CD4-positive, alpha-beta T cell treated with Interleukin-21 for 1 hour (primary cell): ENCODE measurements at regions not wholly inside any gene's neighbourhood (a gene's known extent, or its start where the extent isn't known, plus 50 kb on each side); places are given as distances from the start of the nearest gene placed in this dataset.

Experiments used
- DNase-seq: peaks from one replicate; pipeline ENCODE4 v3.0.0-alpha.2; 2020

DNA sequence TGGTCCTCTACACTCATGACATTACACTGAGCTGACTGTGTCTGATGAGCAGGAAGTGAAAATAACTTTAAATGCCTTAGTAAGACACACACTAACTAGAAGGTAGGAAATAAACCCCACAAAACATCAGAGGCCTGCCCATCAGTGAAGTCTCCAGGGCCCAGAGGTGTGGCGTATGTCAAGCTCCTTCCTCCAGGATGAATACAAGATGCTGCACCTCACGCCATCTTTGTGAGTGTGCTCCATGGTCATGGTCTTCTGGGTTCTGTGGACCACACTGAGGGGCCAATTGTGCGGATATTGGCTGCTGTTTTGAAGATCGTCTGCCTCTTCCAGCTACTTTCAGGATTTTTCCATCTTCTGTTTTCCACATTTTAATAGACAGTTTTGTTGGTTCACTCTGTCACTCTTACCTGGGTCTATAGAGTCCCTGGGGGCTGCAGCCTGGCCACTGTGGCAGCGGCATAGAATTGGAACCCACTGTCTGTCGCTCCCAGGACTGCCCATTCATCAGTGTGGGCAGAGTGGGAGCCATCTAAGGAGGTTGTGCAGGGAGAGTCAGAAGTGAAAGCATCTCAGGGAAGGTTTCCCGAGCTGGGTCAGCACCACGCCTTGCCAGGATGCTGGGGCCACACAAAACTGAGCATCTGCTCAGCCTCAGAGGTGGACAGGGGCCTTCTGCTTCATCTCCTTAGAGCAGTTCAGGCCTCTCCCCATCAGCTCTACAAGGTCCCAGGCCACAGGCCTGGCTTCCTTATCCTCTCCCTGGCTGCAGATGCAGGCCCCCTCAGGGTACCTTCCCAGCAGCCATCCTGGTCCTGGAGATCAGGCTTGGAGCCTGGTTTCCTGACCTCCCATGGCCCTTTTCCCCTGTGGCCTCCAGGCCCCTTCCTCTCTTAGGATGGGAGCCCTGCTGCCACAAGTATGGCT lies 57.5 kb upstream of the C14orf180 start:
- no peak for DNase-seq

DNA sequence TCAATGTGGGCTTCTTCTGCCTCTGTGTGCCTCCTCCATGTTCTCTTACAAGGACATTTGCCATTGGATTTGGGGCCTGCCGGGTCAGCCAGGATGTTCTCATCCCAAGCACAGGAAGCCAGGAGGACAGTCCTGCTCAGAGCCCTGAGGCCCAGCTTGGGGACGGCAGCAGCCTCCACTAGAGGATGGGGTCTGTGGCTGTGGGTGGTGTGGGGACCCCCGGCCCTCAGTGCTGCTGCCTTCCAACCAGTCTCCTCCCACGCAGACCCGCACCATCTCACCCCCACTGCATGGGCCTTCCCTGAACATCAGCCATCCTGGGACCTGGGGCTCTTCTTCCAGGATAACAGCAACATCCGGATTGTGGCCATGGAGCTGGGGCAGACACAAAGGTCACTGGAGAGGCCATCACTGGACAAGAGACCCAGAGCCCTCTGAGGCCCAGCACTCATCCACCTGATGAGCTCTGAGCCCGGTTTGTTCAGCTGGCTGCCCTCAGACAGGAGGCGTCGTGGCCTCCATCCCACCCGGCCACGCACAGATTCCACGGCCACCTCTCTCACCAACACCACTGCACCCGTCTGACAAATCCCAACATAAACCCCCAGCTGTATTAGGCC lies 56.5 kb upstream of the C14orf180 start:
- DNase-seq = no peak

DNA sequence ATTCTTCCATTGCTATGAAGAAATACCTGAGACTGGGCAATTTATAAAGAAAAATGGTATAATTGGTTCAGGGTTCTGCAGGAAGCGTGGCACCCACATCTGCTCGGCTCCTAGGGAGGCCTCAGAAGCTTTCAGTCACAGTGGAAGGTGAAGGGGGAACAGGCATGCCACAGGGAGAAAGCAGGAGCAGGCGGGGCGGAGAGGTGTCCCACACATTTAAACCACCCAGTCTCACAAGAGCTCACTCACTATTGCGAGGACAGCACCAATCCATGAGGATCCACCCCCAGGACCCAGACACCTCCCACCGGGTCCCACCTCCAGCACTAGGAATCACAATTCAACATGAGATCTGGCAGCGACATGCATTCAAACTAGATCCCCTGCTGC lies 56.0 kb upstream of the C14orf180 start:
- no peak for DNase-seq

DNA sequence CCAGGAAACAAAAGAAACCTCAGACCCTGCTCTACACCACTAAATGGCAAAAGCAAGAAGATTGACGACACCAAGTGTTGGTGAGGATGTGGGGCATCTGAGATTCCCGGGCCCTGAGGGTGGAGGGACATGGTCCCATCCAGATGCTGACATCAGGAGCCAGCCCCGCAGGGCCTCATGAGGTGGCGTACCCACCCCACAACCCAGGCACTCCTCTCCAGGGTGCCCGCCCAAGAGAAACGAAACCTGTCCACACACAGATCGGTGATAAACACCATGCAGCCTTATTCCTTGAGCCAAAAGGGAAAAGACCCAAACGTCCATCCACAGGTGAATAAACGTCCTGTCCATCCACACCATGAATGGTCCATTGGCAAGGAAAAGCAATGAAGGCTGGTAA lies 54.8 kb upstream of the C14orf180 start:
- DNase-seq = no peak

DNA sequence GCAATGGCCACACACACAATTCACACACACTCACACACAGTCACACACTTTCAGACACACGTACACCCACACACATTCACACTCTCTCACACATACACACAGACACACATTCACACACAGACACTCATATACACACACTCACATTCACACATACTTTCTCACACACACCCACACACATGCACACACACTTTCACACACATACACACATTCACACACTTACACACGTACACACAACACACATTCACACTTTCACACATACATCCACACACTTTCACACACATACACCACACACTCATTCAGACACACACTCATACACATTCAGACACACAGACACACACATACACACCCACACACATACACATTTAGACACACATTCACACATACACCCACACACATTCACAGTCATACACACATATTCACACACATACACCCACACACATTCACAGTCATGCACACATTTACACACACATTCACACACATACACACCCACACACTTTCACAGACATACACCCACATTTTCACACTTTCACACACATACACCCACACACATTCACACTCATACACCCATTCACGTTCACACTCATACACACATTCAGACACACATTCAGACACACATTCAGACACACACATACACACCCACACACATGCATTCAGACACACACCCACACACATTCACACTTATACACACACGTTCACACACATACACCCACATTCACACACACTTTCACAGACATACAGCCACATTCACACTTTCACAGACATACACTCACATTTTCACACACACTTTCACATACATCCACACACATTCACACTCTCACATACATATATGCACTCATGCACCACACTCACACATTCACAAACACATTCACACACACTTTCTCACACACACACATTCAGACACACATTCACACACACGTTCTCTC lies 52.6 kb upstream of the C14orf180 start:
- DNase-seq = no peak

DNA sequence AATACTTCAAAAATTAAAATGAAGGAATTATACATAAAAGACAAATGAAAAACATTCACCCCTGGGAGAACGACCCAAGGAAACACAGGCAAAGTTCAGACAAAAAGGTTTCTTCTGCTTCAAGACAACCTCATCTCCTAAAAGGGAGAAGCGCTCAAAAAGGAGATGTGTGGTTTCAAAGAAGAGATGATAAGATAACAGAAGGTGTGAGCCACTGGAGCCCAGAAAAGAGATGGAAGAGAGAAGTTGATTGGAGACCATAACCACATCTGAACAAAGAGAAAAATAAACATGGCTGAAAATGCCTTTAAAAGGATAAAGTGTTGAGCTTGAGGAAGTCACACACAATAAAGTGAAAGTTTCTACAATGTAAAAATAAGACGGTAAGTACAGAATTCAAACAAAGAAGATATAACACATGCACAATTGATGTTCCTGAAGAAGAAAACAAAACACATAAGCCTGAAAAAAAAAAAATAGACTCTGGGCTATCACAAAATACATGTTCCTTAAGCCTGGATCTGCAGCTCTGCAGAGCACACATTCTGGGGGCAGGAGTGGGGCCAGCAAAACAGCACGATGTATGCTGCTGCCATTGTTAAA lies 51.6 kb upstream of the C14orf180 start:
- DNase-seq = no peak

DNA sequence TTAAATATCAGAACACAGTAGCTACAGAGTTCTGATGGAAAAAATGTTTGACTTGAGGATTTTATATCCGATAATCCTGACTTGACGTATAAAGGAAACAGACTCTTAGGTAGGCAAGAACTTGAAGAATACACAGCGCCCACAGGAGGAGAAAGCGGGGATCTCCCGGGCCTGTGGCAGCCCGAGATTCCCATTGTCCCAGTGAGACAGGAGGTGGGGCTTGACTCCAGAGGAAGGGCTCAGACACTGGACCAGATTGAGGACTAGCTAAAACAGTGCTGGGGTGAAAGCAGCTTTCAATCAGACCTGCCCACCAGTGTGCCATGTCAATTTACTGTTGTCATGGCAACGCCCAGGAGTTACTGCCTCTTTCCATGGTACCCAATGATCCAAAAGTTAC lies 51.1 kb upstream of the C14orf180 start:
- DNase-seq = no peak
